ENCODE measurements at regions not wholly inside any gene's neighbourhood (a gene's known extent, or its start where the extent isn't known, plus 50 kb on each side); places are given as distances from the start of the nearest gene placed in this dataset.
"Not testable (repeated sequence)": the region's sequence is repeated elsewhere in the genome, so short reads cannot be mapped to it uniquely, and the experiment has no call there.

DNA sequence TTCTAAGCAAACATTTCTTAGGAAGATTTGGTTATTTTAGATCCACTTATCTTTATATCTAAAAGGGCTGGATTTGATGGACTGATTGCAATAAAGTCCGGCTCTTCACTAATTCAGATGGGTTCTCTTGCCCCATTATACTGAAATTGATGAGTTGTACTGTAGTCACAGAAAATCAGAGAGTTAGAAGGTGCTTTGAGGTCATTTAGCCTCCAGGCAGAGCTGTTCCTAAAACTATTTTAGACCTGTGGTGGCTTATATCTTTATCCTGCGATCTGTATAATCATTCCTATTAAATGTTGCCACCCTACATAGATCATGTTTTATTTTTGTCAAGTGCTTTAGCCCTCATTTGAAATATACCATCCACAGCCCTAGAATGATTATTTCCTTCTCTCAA is 61.3 kb upstream of the ATXN1 start:
- H3K4me1 ChIP-seq, result no peaks in the 10 kb centered on the region
- 90 to 94% methylated on average over 2 of the region's 2 CpGs for WGBS, 2 donors
- no peaks in the 10 kb centered on the region for H3K27me3 ChIP-seq
- H3K4me3 ChIP-seq, result no peak overlapping the region
- no peak for DNase-seq
- H3K9me3 ChIP-seq, result no peaks in the 10 kb centered on the region
- intact Hi-C loops (cut with DNase I; ENCODE audit: low total_unique reads), result no loop called here
- no peak overlapping the region for H3K27ac ChIP-seq
- no peaks in the 10 kb centered on the region for H3K36me3 ChIP-seq (ENCODE audit: low read depth, missing control alignments)
- TF ChIP-seq POLR2A (IDR thresholded peaks at IDR 0.05) (no peak), CTCF (IDR thresholded peaks at IDR 0.05) (no peak)

- no peak overlapping the region for H3K27ac ChIP-seq
- no peaks in the 10 kb centered on the region for H3K9me3 ChIP-seq
- TF ChIP-seq POLR2A (IDR thresholded peaks at IDR 0.05) (no peak), CTCF (IDR thresholded peaks at IDR 0.05) (no peak)
- WGBS, 2 donors, result 90 to 92% methylated on average over 5 of the region's 5 CpGs
- no peak overlapping the region for H3K4me3 ChIP-seq
- H3K36me3 ChIP-seq (ENCODE audit: low read depth, missing control alignments), result no peaks in the 10 kb centered on the region
- no peak for DNase-seq
- H3K4me1 ChIP-seq, result no peaks in the 10 kb centered on the region
- intact Hi-C loops (cut with DNase I; ENCODE audit: low total_unique reads), result no loop called here
- H3K27me3 ChIP-seq, result no peaks in the 10 kb centered on the region
Observed at GRCh38 chr6:16821834-16822264, 60.6 kb upstream of the ATXN1 start.

- H3K4me1 ChIP-seq; H3K27me3 ChIP-seq; intact Hi-C loops (cut with DNase I; ENCODE audit: low total_unique reads); DNase-seq; H3K36me3 ChIP-seq (ENCODE audit: low read depth, missing control alignments); H3K4me3 ChIP-seq; H3K9me3 ChIP-seq; H3K27ac ChIP-seq: not testable (repeated sequence)
- WGBS, 2 donors, result 87 to 93% methylated on average over 3 of the region's 3 CpGs
Observed at GRCh38 chr6:16820262-16820661, 59.0 kb upstream of the ATXN1 start.

DNA sequence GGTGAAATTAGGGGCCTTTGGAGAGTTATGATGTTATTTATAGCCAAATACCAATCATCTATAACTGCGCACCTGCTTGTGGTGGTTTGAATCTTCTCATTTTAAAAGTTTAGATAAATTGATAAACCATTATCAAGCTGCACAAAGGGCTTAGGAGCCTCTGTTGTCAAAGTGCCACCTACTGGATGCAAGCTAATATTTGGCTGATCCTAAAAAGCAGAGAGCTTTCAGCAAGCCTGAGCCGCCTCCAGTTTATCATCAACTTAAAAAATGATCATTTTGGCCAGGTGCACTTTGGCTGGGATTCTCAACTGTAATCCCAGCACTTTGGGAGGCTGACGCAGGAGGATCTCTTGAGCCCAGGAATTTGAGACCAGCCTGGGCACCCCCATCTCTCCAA is 58.5 kb upstream of the ATXN1 start:
- no peak for DNase-seq
- no peaks in the 10 kb centered on the region for H3K27me3 ChIP-seq
- H3K27ac ChIP-seq, result no peak overlapping the region
- no peaks in the 10 kb centered on the region for H3K4me1 ChIP-seq
- TF ChIP-seq POLR2A (IDR thresholded peaks at IDR 0.05), result no peak
- no peak for TF ChIP-seq CTCF (IDR thresholded peaks at IDR 0.05)
- H3K4me3 ChIP-seq, result no peak overlapping the region
- intact Hi-C loops (cut with DNase I; ENCODE audit: low total_unique reads), result no loop called here
- H3K36me3 ChIP-seq (ENCODE audit: low read depth, missing control alignments), result no peaks in the 10 kb centered on the region
- no peaks in the 10 kb centered on the region for H3K9me3 ChIP-seq
- WGBS, 2 donors, result 82 to 89% methylated on average over 3 of the region's 3 CpGs

DNA sequence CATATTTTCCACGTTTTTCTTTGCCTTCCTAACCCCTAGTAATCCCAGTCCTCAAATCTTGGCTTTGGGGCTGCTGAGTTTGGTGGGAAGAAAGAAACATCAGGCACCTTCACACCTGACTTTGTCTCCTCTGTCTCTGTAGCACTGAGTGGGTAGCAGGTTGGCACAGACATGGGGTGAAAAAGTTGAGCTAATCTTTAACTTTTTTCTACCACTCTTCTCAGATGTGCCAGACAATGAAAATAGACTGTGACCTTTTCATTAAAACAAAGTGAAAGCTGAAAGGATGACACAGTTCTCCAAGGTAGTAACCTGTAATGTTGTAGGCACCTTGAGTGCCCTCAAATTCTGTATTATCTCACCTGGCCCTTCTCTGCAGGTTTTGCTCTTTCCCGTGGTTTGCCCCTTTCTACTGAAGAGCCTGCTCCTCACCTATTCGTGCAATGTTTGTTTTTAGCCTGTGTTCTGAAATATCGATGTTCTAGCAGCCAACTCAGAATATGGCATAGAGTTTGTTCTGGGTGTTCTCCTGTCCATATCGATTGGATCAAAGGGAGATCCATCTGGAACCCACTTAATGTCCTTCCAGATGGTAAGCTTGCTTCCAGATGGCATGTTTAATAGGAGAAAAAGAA is 57.8 kb upstream of the ATXN1 start:
- no peak for TF ChIP-seq POLR2A (IDR thresholded peaks at IDR 0.05)
- TF ChIP-seq CTCF (IDR thresholded peaks at IDR 0.05), result no peak
- 84 to 88% methylated on average over 5 of the region's 5 CpGs for WGBS, 2 donors
- Histone ChIP-seq H3K27ac (no peak overlapping the region), H3K4me1 (no peaks in the 10 kb centered on the region), H3K36me3 (ENCODE audit: low read depth, missing control alignments) (no peaks in the 10 kb centered on the region), H3K4me3 (no peak overlapping the region), H3K9me3 (no peaks in the 10 kb centered on the region), H3K27me3 (no peaks in the 10 kb centered on the region)
- intact Hi-C loops (cut with DNase I; ENCODE audit: low total_unique reads), result no loop called here
- DNase-seq, result no peak

Measured in testis (tissue), 2 donors.